G401 (cell line): ENCODE measurements at regions not wholly inside any gene's neighbourhood (a gene's known extent, or its start where the extent isn't known, plus 50 kb on each side); places are given as distances from the start of the nearest gene placed in this dataset.

Experiments
- DNase-seq: peaks from one replicate; pipeline ENCODE4 v3.0.0-alpha.2; 2015; ENCODE audit warnings: low spot score
- in situ Hi-C: cut with HindIII; loops from 2 replicates; pipeline ENCODE4 v1.10.0; 2016; ENCODE audit warnings: low sequenced_read_pairs, mixed read lengths

DNA sequence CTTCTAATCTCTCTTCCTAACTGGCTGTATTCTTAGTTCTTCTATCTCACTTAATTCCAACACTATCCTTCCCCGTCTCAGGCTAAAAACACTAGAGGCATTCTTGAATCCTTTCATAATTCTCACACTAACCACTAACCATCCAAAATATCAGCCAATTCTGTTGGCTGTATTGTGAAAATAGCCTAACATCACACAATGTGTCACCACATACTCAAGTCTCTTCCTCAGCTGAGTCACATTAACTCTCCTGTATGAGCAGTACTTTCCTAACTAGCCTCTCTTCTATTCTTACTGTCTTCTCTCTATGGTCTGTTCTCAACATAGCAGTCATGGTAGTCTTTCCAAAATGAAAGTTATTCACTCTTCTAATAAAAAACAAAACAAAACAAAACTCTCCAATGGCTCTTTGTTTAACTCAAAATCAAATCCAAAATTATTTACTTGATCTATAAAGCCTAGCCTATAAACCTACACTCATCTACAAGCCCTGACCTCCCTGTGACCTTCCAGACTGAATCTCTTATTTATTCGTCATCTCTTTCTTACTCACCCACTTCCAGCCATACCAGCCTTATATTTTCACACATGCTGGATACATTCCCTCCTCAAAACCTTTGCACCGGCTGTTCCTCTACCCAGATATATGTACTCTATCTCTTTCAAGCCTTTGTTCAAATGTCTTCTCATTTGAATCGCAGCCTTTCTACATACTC, 445.9 kb downstream of the TLL1 start:
- no peak for DNase-seq

DNA sequence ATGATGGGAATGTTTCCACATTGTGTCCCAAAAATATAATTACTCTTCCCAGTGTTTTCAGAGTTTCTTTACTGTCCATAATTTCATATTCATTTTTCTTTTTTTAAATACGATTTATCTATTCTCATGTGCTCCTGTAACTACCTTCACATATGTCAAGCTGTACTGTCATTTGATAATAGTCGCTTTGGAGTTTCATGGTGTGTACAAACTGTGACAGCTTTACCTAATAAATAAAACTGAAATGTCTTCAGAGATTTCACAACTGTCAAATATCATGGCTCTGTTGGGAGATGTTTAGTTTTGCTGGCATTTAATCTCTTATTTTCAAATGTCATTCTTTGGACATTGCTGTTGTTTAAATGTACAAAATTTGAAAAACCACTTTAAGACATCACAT, 450.2 kb downstream of the TLL1 start:
- in situ Hi-C loops = no loop called here
- no peak for DNase-seq

More for the DNA sequence above, 445.9 kb downstream of the TLL1 start:
- in situ Hi-C loops = no loop called here

DNA sequence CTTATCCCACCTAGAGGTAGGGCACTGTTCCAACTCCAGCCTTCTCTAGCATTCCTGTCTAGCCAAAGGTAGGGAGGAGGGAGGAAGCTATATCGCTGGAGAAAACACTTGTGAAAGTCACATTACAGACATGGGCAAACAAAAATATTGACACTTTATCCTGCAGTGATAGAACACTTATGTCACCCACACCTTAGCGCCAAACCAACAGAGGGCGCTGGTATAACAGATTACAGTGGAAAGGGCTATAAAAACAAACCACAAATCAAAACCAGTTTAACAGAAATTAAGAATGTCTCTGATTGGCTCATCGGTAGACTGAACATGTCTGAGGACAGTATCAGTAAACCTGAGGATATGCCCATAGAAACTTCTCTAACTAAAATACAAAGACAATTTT, 451.3 kb downstream of the TLL1 start:
- in situ Hi-C loops = no loop called here

DNA sequence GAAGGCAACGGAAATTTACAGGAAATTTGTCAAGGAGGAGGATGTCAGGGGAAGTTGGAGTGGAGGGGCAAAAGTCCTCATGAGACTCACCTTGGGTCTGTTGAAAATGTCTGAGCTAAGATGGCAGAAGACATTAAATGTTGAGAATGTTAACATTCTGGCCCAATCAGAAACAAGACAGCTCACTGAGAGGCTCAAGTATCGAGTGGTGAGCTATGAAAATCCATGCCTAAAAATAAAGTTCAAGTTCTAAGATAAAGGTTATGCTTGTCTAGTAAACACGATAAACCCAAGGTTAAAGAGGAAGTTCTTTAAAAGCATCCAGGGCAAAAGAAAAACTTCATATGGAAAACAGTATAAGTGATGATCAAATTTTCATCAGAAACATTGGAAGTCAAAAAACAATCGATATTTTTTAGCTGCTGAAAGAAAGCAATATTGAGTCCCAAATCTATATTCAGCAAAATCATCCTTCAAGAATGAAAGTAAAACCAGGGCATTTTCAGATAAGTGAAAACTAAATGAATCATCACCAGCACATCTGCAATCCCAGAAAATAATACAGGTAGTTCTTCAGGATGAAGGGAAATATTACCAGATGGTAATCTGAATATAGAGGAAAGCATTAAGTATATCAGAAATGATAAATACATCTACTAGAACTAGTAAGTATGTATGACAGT, 462.4 kb downstream of the TLL1 start:
- in situ Hi-C loops = no loop called here
- DNase-seq = no peak

More for the DNA sequence above, 451.3 kb downstream of the TLL1 start:
- no peak for DNase-seq

DNA sequence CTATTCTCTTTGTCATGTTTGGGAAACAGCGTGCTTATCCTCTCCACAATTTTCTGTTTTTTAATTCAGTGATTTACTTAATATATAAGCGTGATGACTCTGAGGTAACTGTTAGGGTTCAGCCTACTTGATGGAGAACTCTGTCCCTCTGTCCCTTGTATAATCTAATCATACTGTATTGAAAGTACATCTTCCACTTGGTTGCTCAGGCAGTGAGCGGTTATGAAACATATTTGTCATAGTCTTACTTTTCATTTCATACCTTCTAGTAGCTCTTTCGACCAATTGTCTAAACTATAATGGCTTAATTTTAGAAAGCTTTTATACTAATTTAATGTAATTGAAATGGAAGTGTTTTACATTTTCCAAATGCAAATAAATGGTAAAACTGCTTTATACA, 469.0 kb downstream of the TLL1 start:
- DNase-seq = no peak
- in situ Hi-C loops = no loop called here

DNA sequence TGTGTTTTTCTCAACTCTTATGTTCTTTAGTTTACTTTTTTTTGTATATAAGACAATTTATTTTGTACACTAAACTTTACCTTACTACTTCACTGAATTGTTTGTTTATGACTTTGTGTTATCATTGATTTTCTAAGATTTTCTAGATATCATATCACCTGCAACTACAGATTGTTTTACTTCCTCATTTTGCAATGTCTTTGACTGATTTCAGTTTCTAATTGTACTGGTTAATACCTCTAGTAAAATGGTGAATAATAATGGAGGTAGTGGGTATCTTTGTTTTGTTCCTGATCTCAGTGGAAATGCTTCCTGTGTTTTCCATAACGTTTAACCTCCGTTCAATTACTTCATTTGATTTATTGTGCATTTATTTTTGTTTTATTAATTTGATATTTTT, 490.2 kb downstream of the TLL1 start:
- in situ Hi-C loops = no loop called here

DNA sequence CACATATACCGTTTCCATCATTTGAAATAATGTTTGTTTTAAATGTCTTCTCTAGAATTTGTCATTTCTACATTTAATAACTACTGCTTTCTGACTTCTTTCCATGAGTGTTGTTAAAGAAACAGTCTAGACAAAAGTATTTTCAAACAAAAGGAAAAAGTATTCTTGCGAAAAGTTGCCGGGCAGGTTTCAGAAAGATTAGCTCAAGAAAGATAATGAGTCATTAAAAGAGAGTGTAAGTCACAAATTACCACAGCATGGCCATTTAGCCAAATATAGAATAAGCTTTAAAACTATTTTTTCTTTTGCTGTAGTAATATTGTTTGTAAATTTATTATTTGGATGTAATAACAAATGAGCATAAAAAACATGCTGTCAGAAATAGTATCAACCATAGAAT, 493.0 kb downstream of the TLL1 start:
- DNase-seq = no peak
- in situ Hi-C loops = no loop called here

More for the DNA sequence above, 490.2 kb downstream of the TLL1 start:
- DNase-seq = no peak

DNA sequence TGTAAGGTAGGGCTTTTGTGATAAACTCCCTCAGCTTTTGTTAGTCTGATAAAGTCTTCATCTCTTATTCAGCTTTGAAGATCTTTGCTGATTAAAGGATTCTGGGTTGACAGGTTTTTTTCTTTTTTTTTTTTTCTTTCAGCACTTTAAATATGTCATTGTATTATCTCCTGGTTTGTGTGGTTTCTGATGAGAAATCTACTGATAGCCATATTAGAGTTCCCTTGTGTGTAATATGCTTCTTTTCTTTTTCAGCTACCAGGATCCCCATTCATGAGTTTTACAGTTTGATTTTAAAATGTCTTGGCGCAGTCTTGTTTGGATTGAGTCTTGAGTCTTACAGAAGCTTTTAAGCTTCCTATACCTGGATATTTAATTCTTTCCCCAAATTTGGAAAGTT, 504.5 kb downstream of the TLL1 start:
- DNase-seq = no peak
- in situ Hi-C loops = no loop called here

DNA sequence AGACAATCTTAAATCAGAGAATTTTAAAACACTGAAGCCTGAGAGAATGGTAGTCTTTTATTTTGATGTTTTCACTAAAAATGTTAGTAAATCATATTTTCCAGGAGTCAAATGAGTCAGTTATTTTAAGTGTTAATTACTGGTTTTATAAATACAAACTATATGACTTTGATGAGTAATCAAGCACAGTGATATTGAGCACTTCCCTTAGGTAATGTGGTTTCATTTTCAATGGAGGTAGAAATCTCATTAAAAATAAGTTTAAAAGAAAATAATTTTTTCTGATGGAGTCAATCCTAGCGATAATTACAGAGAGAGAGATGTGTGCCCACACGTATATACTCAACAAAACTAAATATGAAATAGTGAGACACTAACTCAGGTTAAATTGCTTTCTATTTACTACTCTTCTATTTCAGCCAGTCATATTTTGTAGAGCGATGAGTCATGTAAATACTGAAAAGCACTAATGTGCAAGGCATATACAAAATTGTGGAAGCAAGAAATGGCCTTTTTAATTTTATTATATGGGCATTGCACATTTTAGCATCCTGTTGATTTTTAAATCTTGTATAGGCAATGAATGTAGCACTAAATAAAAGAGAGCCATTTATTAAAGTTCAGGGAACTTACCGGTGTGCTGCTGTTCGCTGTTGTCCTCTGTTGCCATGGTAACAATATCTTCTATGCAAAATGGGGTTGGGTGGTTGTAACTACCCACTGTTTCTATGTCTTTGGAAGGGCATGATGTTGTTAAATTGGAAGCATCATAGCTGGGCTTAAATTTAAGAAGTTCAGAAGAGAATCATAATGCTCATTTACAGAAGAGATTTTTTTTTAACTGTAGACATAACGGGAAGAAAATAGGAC, 513.7 kb downstream of the TLL1 start:
- no peak for DNase-seq
- in situ Hi-C loops = no loop called here

DNA sequence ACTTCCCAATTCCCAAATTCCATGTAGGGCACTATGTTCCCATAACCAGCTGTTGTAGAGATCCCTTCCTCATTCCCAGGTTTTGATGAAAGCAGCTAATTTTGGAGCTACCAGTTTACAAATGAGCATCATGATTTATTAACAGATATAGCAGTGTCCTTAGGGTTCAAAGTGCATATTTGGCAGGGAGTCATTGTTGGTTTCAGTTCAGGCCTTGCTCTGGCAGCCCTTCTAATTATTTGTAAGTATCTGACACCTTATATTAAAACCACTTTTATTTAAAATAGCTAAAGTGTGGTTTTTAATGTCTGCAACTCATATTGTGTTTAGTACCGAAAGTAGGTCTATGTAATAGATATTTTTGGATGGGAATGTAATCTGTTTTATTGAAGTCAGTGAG, 518.5 kb downstream of the TLL1 start:
- in situ Hi-C loops = no loop called here
- DNase-seq = no peak

DNA sequence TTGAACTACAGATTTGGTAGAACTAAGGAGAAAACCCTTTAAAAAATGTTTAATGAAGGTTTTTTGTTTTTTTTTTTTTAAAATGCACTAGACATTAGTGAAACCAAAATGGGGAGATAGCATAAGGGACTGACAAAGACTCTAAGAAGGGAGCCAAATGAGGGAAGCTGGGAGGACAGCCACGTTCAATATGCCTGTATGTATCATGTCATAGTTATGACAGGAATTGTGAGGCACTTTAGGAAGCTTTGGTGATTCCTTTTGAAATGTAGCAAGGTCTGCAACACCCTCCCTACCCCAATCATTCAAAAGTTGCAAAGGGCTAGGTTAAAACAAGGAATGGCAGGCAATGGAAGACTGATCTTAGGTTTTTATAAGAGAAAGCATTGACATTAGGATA, 526.0 kb downstream of the TLL1 start:
- in situ Hi-C loops = no loop called here
- no peak for DNase-seq

DNA sequence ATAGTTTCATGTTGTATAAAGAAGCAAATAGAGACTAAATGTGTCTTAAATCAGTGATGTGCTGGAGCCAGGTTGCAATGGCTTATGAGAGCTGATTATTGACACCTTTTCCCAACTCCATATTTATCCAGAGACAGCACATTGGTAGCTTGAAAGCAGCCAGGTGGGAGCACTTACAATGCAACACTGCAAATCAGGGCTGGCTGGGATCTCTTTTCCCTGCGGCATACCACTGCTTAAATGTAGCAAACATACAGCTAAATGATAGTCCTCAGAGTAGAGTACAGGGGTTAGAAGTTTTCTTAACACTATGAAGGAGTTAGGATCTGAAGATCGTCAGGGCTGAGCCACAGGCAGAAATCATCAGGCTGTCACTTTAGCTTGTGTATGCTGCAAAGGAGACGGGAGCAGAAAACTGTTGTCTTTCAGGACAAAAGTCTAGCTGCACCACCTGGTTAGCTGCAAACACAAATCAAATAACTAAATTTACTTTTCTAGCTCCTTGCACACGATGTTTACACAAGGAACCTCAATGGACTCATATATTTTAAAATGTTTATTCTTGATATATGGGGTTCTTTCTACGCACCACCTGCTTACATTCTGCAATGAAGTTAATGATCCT, 527.3 kb downstream of the TLL1 start:
- DNase-seq = no peak
- in situ Hi-C loops = no loop called here

DNA sequence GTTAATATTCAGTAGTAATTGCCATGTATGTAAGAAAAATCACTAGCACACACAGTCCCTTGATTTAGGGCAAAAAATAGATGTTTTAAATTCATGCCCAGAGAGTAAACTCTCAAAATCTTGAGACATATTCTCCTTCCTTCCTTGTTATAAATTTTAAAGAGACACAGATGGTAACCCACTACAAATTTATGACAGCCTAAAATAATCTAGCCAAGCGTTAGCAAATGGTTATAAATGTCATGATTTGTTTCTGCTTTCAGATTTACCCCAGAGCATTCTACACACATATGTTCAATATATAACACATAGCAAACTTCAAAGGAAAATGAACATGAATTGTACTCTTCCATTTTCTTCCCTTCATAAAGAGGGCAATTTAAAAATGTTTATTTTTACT, 540.3 kb downstream of the TLL1 start:
- DNase-seq = no peak
- in situ Hi-C loops = no loop called here

DNA sequence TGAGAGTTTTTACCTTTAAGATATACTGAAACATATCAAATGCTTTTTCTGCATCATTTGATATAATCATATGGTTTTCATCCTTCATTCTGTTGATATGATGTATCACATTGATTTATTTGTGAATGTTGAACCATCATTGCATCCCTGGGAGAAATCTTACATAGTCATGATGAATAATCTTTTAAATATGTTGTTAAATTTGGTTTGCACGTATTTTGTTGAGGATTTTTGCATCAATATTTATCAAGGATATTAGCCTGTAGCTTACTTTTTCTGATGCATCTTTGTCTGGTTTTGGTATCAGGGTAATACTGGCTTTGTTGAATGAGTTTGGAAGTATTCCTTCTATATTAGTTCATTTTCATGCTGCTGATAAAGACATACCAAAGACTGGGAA, 541.4 kb downstream of the TLL1 start:
- in situ Hi-C loops = no loop called here
- no peak for DNase-seq

DNA sequence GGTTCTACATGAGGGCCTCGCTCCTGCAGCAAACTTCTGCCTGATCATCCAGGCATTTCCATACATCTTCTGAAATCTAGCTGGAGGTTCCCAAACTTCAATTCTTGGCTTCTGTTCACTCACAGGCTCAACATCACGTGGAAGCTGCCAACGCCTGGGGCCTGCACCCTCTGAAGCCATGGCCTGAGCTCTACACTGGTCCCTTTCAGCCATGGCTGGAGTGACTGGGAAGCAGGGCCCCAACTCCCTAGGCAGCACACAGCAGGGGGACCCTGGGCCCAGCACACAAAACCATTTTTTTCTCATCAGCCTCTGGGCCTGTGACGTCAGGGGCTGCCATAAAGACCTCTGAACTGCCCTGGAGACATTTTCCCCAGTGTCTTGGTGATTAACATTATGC, 542.7 kb downstream of the TLL1 start:
- DNase-seq = no peak
- in situ Hi-C loops = no loop called here

DNA sequence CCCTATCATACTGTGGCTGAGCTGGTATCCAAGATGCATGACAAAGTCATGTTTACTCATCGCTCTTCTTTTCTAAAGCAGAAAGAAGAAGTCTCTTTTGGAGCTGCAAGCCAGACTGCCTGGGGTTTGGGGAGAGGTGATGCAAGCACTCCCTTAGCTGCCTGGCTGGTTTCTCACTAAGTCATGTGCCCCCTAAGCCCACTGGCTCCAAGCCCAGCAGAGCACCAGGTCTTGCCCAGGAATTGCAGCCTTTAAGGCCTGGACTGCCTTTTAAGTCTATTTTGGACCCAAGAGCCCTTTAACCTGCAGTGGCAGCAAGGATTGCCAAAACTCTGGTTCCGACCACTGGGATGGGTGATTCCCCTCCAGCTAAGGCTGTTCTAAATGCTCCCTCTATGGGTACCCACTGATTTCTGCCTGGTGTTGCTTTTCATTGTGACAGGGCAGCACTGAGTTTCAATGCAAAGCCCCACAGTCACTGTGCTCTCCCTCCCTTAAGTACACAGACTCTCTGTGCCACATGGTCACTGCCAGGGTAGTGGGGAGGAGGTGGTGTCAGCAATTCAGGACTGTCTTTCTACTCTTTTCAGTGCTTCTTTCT, 548.6 kb downstream of the TLL1 start:
- in situ Hi-C loops = no loop called here

DNA sequence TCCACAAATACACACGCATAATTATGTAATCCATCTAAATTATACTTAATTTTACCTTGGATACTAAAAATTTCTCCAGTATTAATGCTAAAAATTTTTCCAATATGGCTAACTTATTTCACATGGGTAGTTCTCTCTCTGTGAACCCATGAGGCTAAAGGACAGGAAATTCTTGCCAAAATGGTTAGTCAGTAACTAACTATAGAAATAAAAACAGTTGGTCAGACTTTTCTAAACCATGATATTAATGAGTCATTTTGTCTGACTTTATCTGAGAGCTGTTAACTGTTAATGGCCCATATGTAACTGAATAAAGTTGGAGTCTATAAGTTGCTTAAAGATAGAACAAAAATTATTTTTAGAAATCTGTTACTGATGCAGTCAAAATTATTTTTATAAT, 549.4 kb downstream of the TLL1 start:
- in situ Hi-C loops = no loop called here
- no peak for DNase-seq

More for the DNA sequence above, 548.6 kb downstream of the TLL1 start:
- no peak for DNase-seq

DNA sequence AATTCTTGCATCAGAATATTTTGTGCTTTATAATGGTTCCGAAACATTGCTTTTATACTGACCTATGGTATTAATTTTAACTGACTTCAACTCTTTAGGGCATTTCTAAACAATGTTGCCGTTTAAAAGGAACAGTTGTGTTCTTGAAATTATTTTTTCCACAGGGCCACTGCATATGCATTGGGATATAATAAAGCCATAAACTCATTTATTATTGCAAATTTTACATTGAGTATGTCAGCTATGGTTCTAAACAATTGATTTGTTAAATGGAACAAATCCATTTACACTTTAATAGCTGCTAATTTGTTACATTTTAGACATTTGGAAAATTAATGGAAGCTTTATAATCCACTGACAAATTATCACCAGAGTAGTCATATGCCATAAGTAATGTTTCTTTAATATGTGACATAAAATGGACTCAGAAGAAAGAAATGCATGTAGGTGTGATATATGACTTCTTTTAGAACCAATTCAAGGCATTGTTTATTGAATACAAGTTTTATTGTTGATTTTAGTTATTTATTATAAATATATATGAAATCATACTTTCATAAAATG, 553.3 kb downstream of the TLL1 start:
- in situ Hi-C loops = no loop called here
- DNase-seq = no peak

DNA sequence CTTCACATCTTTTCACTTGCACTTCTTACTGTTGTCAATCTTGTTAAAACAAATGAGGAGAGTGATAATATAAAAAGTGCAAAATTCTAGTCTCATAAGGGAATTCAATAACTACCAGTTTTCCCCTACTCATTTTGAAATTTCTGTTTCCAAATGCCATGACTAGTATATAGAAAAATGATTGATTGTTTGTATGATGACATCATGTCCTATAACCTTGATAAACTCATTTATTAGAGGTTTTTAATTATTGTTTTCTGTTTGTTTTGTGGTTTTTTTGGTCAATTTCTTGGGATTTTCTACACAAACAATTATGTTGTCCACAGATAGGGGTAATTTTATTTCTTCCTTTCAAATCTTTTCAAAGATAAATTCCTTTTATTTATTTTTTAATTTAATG, 559.1 kb downstream of the TLL1 start:
- in situ Hi-C loops = no loop called here
- DNase-seq = no peak
